GM21528 (cell line): ENCODE measurements at regions not wholly inside any gene's neighbourhood (a gene's known extent, or its start where the extent isn't known, plus 50 kb on each side); places are given as distances from the start of the nearest gene placed in this dataset.
"Not testable (repeated sequence)": the region's sequence is repeated elsewhere in the genome, so short reads cannot be mapped to it uniquely, and the experiment has no call there.

Source experiments
- ATAC-seq: cut with Tn5 transposase; IDR thresholded peaks from one replicate; pipeline ENCODE4 v1.9.1; 2021; ENCODE audit warnings: mild to moderate bottlenecking, moderate library complexity; ENCODE audit not compliant: unreplicated experiment, low FRiP score

DNA sequence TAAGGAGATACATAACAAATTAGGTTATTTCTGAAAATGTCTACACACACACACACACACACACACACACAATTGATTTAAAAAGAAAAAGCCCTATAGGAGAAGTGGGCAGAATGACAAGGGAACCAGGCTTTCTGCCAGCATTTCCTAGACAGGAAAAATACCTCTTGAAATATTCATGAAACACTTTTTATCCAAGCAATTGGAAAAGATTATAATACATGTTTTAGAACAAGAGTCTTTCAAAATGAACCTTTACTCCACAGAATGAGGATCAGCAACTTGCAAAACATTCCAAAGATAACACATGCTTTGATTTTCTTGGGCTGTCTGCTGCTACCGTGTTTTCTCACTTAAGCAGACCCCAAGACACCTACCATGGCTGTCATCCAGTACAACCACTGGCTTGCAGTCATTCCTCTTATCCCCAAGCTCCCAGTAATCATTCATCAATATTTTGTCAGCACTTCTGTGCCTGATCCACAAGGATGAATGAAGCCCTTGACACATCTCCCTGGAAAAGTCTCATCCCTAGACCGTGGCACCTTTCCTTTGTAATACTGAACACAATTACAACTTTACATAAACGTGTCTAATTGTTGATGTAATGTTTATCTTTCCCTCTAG, 717.1 kb upstream of the ZNF608 start:
- no peak for ATAC-seq

DNA sequence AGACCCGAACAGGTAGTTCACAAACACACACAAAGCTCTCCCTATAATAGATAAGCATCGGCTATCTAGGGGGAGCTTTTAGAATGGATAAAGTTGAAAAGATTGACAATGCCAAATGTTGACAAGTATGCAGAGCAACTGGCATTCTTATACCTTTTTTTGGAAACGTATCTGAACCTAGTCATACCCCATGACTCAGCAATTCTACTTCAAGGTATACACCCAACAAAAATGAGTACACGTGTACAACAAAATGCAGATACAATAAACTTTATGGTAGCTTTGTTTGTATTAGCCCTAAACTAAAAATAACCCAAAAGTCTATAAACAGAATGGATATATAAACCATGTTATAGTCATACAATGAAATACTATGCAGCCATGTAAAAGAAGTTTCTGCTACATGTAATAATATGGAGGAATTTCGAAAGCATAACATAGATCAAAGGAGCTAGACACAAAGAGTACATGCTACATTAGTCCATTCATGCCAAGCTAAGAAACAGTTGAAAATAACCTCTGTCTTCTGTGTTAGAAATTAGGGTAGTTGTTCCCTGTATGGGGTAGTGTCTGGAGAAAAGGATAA, 718.5 kb upstream of the ZNF608 start:
- ATAC-seq = no peak

GRCh38 chr5:125465703-125466102, 719.3 kb upstream of the ZNF608 start:
- ATAC-seq = no peak

DNA sequence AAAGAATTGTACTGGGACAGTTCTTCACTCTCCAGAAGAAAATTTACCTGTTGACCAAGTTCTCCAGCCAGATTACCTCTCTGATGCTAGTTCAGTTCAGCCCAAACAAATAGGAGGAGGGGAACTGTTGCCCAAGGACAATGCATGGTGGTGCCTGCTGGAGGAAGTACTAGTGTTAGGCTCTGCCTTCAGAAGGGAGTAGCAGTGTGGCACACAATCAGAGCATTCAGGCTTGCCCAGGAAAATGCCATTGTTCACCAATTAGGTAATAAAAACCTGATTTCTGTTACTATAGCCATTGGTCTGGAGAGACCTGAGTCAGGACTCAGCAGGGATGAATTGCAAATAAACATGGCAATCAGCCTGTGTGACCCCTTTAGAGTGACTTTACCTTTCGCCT, 720.8 kb upstream of the ZNF608 start:
- no peak for ATAC-seq

- ATAC-seq = no peak
These were observed 724.0 kb upstream of the ZNF608 start for GRCh38 chr5:125470280-125470902.

GRCh38 chr5:125476901-125477585, 730.6 kb upstream of the ZNF608 start:
- no peak for ATAC-seq

DNA sequence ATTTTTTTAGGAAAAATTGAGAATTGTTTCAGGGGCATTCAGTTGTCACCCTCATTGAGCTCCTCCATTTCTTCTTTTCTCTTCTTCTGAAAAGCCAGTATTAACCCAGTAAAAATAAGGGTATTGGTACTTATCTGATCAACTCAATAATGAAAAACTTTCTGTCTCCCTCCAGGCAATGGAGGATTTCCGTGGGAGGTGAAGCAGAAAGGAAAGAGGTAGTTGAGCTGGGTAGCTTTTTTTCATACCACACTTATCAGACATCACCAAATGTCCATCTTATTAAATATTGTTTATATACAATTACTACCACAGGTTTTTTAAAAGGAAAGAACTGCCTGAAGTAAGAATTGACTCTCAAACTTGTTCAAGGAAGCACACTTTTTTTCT, 731.1 kb upstream of the ZNF608 start:
- ATAC-seq = no peak

- no peak for ATAC-seq
These were observed 732.2 kb upstream of the ZNF608 start for GRCh38 chr5:125478599-125478998.

DNA sequence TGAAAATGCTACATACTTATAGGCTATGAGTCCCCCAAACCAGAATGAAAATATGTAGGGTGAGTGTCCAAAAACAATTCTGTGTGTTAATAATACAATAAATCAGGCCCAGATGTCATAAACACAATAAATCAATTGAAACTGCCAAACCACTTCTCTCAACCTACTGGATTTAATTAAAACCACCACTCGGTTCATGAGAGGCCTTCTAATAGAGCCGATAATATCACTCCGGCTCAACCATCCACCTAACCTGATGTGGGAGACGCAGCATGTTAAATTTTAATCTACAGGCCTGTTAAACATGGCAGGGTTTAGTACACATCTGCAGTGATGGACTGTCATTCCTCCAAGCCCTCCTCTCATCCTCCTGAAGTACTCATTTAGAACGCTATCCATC, 734.5 kb upstream of the ZNF608 start:
- ATAC-seq = no peak

GRCh38 chr5:125481506-125482465, 735.3 kb upstream of the ZNF608 start:
- ATAC-seq = no peak

DNA sequence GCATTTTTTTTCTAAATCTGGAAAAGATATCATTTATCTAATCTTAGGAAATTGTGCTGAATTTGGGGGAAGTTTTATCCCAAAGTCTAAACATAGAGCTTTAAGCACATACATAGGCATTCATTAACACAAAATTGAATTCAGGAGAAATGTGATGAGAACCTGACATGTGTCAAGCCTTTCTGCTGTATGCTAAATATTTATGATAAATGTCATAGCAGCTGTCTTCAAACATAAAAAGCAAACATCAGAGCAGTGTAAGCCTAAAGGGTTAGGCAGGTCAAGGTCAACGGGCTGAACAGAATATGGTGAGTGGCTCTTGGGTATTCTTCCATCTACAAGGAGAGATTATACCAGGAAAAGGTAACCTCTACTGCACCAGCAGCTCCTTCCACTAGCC, 737.2 kb upstream of the ZNF608 start:
- ATAC-seq = no peak

- ATAC-seq = no peak
These were observed 737.9 kb upstream of the ZNF608 start for GRCh38 chr5:125484272-125484741.

GRCh38 chr5:125484742-125485641, 738.6 kb upstream of the ZNF608 start:
- no peak for ATAC-seq

GRCh38 chr5:125485771-125486170, 739.3 kb upstream of the ZNF608 start:
- ATAC-seq = no peak

DNA sequence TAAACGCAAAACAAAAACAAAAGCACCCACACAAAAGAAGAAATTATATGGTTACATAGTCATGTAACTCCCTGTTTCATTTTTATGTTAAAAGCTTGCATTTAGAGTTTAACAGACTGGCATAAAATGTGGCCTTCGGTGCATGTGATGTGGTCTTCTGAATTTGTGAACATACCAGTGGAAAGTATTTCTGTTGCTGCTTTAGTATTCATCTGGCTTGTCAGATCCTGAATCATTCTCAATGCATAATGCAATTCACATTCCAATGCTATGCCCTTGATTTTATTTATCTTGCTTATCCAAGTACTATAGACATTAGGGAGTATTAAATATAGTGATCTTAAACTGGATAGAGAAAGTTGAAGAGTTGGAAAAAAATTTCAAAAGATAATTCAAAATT, 740.2 kb upstream of the ZNF608 start:
- ATAC-seq = no peak

DNA sequence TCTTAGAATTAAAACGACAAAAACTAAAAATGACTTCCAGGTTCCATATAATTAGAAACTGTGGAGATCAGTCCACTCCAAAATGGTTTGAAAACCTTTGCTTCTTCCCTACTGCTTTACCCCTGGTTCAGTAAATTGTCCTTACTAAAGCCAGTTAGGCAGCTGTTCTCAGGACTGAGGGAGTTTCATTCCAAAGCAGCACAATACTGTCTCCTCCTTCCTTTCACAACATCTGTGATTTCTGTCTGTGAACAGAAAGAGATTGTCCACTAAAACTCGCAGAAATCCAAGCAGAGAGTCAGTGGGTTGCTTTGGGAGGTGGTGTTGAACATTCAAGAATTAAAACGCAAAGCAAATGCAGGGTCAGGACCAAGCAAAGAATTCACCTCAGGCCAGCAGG, 740.8 kb upstream of the ZNF608 start:
- ATAC-seq = no peak

DNA sequence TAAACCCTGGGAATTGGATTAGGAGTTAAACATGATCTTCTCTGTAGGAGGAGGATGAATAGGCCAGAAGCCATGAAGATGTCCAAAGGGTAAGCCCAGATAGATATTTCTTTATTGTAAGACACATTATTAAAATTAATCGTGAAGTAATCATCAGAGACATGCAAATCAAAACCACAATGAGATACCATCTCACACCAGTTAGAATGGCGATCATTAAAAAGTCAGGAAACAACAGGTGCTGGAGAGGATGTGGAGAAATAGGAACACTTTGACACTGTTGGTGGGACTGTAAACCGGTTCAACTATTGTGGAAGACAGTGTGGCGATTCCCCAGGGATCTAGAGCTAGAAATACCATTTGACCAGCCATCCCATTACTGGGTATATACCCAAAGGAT, 741.2 kb upstream of the ZNF608 start:
- not testable (repeated sequence) for ATAC-seq

- ATAC-seq = no peak
These were observed 742.7 kb upstream of the ZNF608 start for GRCh38 chr5:125489146-125489545.

GRCh38 chr5:125491986-125492492, 745.6 kb upstream of the ZNF608 start:
- no peak for ATAC-seq
